OCI-LY7 (cell line): ENCODE measurements at regions not wholly inside any gene's neighbourhood (a gene's known extent, or its start where the extent isn't known, plus 50 kb on each side); places are given as distances from the start of the nearest gene placed in this dataset.

Experiments
- CTCF ChIP-seq: fragments of 200-600 bp; sonication (generic); conservative IDR thresholded peaks from 2 replicates; pipeline ENCODE4 v1.5.1; 2014; ENCODE audit warnings: mild to moderate bottlenecking, antibody characterized with exemption, low read length, moderate library complexity, mixed read lengths
- EZH2phosphoT487 ChIP-seq: fragments of 200-600 bp; sonication (generic); IDR thresholded peaks from 2 replicates; pipeline ENCODE4 v1.6.1; 2018; ENCODE audit warnings: low read depth, borderline replicate concordance, mild to moderate bottlenecking, mixed run types, antibody characterized with exemption, low read length, moderate library complexity, mixed read lengths

GRCh38 chr13:53151336-53152056 is 122.9 kb downstream of the OLFM4 start:
- TF ChIP-seq CTCF (peak; percentile 91), EZH2phosphoT487 (no peak)
